ENCODE measurements at regions not wholly inside any gene's neighbourhood (a gene's known extent, or its start where the extent isn't known, plus 50 kb on each side); places are given as distances from the start of the nearest gene placed in this dataset.
"Not testable (repeated sequence)": the region's sequence is repeated elsewhere in the genome, so short reads cannot be mapped to it uniquely, and the experiment has no call there.

- no peak overlapping the region for H3K4me3 ChIP-seq (ENCODE audit: low read length)
- H3K27ac ChIP-seq (ENCODE audit: low read length) = no peak overlapping the region
- 94% methylated on average over 2 of the region's 2 CpGs for WGBS (ENCODE audit: insufficient coverage)
- no peaks in the 10 kb centered on the region for H3K36me3 ChIP-seq (ENCODE audit: control insufficient read depth, insufficient read depth, low read length)
- DNase-seq = no peak
- no peaks in the 10 kb centered on the region for H3K27me3 ChIP-seq (ENCODE audit: control insufficient read depth, insufficient read depth, low read length)
- H3K9me3 ChIP-seq (replicated peaks; ENCODE audit: control insufficient read depth, low read depth, low read length) = peaks cover 2% of the 10 kb centered on the region
- no peaks in the 10 kb centered on the region for H3K4me1 ChIP-seq (ENCODE audit: control insufficient read depth, insufficient read depth, low read length)
Observed at GRCh38 chr1:101465941-101466340, 229.1 kb downstream of the S1PR1 start.

GRCh38 chr1:101474039-101474665 is 237.3 kb downstream of the S1PR1 start:
- H3K4me1 ChIP-seq (ENCODE audit: control insufficient read depth, insufficient read depth, low read length) = no peaks in the 10 kb centered on the region
- H3K27ac ChIP-seq (ENCODE audit: low read length) = no peak overlapping the region
- no peaks in the 10 kb centered on the region for H3K36me3 ChIP-seq (ENCODE audit: control insufficient read depth, insufficient read depth, low read length)
- WGBS (ENCODE audit: insufficient coverage) = no CpG with 5 or more reads among the region's 1 CpG
- peak; percentile 45 for DNase-seq
- H3K4me3 ChIP-seq (ENCODE audit: low read length) = no peak overlapping the region
- H3K9me3 ChIP-seq (replicated peaks; ENCODE audit: control insufficient read depth, low read depth, low read length) = no peaks in the 10 kb centered on the region
- H3K27me3 ChIP-seq (ENCODE audit: control insufficient read depth, insufficient read depth, low read length) = no peaks in the 10 kb centered on the region

GRCh38 chr1:101476541-101476940 is 239.7 kb downstream of the S1PR1 start:
- no peaks in the 10 kb centered on the region for H3K36me3 ChIP-seq (ENCODE audit: control insufficient read depth, insufficient read depth, low read length)
- no CpG with 5 or more reads among the region's 1 CpG for WGBS (ENCODE audit: insufficient coverage)

GRCh38 chr1:101479945-101480344 is 243.1 kb downstream of the S1PR1 start:
- no peaks in the 10 kb centered on the region for H3K36me3 ChIP-seq (ENCODE audit: control insufficient read depth, insufficient read depth, low read length)
- no peaks in the 10 kb centered on the region for H3K27me3 ChIP-seq (ENCODE audit: control insufficient read depth, insufficient read depth, low read length)
- H3K27ac ChIP-seq (ENCODE audit: low read length) = no peak overlapping the region
- DNase-seq = no peak
- H3K9me3 ChIP-seq (replicated peaks; ENCODE audit: control insufficient read depth, low read depth, low read length) = no peaks in the 10 kb centered on the region
- H3K4me1 ChIP-seq (ENCODE audit: control insufficient read depth, insufficient read depth, low read length) = no peaks in the 10 kb centered on the region
- no peak overlapping the region for H3K4me3 ChIP-seq (ENCODE audit: low read length)

More at GRCh38 chr1:101476541-101476940, 239.7 kb downstream of the S1PR1 start:
- Histone ChIP-seq H3K4me3 (ENCODE audit: low read length) (no peak overlapping the region), H3K9me3 (replicated peaks; ENCODE audit: control insufficient read depth, low read depth, low read length) (no peaks in the 10 kb centered on the region), H3K27ac (ENCODE audit: low read length) (no peak overlapping the region), H3K4me1 (ENCODE audit: control insufficient read depth, insufficient read depth, low read length) (no peaks in the 10 kb centered on the region), H3K27me3 (ENCODE audit: control insufficient read depth, insufficient read depth, low read length) (no peaks in the 10 kb centered on the region)
- DNase-seq = no peak

GRCh38 chr1:101482306-101482705 is 245.5 kb downstream of the S1PR1 start:
- Histone ChIP-seq H3K4me1 (ENCODE audit: control insufficient read depth, insufficient read depth, low read length) (no peaks in the 10 kb centered on the region), H3K27ac (ENCODE audit: low read length) (no peak overlapping the region), H3K4me3 (ENCODE audit: low read length) (no peak overlapping the region), H3K36me3 (ENCODE audit: control insufficient read depth, insufficient read depth, low read length) (no peaks in the 10 kb centered on the region), H3K9me3 (replicated peaks; ENCODE audit: control insufficient read depth, low read depth, low read length) (no peaks in the 10 kb centered on the region), H3K27me3 (ENCODE audit: control insufficient read depth, insufficient read depth, low read length) (no peaks in the 10 kb centered on the region)
- WGBS (ENCODE audit: insufficient coverage) = 78% methylated on average over 3 of the region's 4 CpGs
- DNase-seq = no peak

GRCh38 chr1:101483982-101484688 is 247.3 kb downstream of the S1PR1 start:
- Histone ChIP-seq H3K27me3 (ENCODE audit: control insufficient read depth, insufficient read depth, low read length) (no peaks in the 10 kb centered on the region), H3K4me3 (ENCODE audit: low read length) (no peak overlapping the region), H3K4me1 (ENCODE audit: control insufficient read depth, insufficient read depth, low read length) (no peaks in the 10 kb centered on the region), H3K27ac (ENCODE audit: low read length) (peak overlapping the region; percentile 53), H3K9me3 (replicated peaks; ENCODE audit: control insufficient read depth, low read depth, low read length) (no peaks in the 10 kb centered on the region), H3K36me3 (ENCODE audit: control insufficient read depth, insufficient read depth, low read length) (no peaks in the 10 kb centered on the region)
- 20% methylated on average over 1 of the region's 5 CpGs for WGBS (ENCODE audit: insufficient coverage)
- peak; percentile 81 for DNase-seq

GRCh38 chr1:101484689-101485338 is 248.0 kb downstream of the S1PR1 start:
- no CpG with 5 or more reads among the region's 2 CpGs for WGBS (ENCODE audit: insufficient coverage)
- Histone ChIP-seq H3K4me3 (ENCODE audit: low read length) (no peak overlapping the region), H3K27me3 (ENCODE audit: control insufficient read depth, insufficient read depth, low read length) (no peaks in the 10 kb centered on the region), H3K36me3 (ENCODE audit: control insufficient read depth, insufficient read depth, low read length) (no peaks in the 10 kb centered on the region), H3K27ac (ENCODE audit: low read length) (peak overlapping the region; percentile 53), H3K4me1 (ENCODE audit: control insufficient read depth, insufficient read depth, low read length) (no peaks in the 10 kb centered on the region), H3K9me3 (replicated peaks; ENCODE audit: control insufficient read depth, low read depth, low read length) (no peaks in the 10 kb centered on the region)
- DNase-seq = peak; percentile 90

GRCh38 chr1:101485712-101486111 is 248.9 kb downstream of the S1PR1 start:
- no peaks in the 10 kb centered on the region for H3K36me3 ChIP-seq (ENCODE audit: control insufficient read depth, insufficient read depth, low read length)
- H3K4me1 ChIP-seq (ENCODE audit: control insufficient read depth, insufficient read depth, low read length) = no peaks in the 10 kb centered on the region
- no peaks in the 10 kb centered on the region for H3K27me3 ChIP-seq (ENCODE audit: control insufficient read depth, insufficient read depth, low read length)
- no peaks in the 10 kb centered on the region for H3K9me3 ChIP-seq (replicated peaks; ENCODE audit: control insufficient read depth, low read depth, low read length)
- DNase-seq = peak; percentile 6
- no CpG with 5 or more reads among the region's 1 CpG for WGBS (ENCODE audit: insufficient coverage)
- no peak overlapping the region for H3K4me3 ChIP-seq (ENCODE audit: low read length)
- H3K27ac ChIP-seq (ENCODE audit: low read length) = peak overlapping the region; percentile 31

GRCh38 chr1:101492144-101492543 is 255.3 kb downstream of the S1PR1 start:
- WGBS (ENCODE audit: insufficient coverage) = no CpG with 5 or more reads among the region's 1 CpG
- H3K4me3 ChIP-seq (ENCODE audit: low read length); DNase-seq; H3K27me3 ChIP-seq (ENCODE audit: control insufficient read depth, insufficient read depth, low read length); H3K9me3 ChIP-seq (replicated peaks; ENCODE audit: control insufficient read depth, low read depth, low read length); H3K27ac ChIP-seq (ENCODE audit: low read length); H3K36me3 ChIP-seq (ENCODE audit: control insufficient read depth, insufficient read depth, low read length); H3K4me1 ChIP-seq (ENCODE audit: control insufficient read depth, insufficient read depth, low read length): not testable (repeated sequence)

GRCh38 chr1:101493920-101494319 is 257.1 kb downstream of the S1PR1 start:
- H3K4me1 ChIP-seq (ENCODE audit: control insufficient read depth, insufficient read depth, low read length); H3K27me3 ChIP-seq (ENCODE audit: control insufficient read depth, insufficient read depth, low read length); H3K36me3 ChIP-seq (ENCODE audit: control insufficient read depth, insufficient read depth, low read length); DNase-seq; H3K9me3 ChIP-seq (replicated peaks; ENCODE audit: control insufficient read depth, low read depth, low read length); H3K27ac ChIP-seq (ENCODE audit: low read length); H3K4me3 ChIP-seq (ENCODE audit: low read length): not testable (repeated sequence)
- no CpG with 5 or more reads among the region's 3 CpGs for WGBS (ENCODE audit: insufficient coverage)
